HFFc6 (cell line): ENCODE measurements at regions not wholly inside any gene's neighbourhood (a gene's known extent, or its start where the extent isn't known, plus 50 kb on each side); places are given as distances from the start of the nearest gene placed in this dataset.

Experiments used
- DNase-seq: peaks from one replicate; pipeline ENCODE4 v3.0.0-alpha.2; 2018
- H3K27ac Mint-ChIP-seq: 2 replicates; pipeline ENCODE4 v1.8.0; 2020; ENCODE audit warnings: mild to moderate bottlenecking, mixed read lengths
- H3K27me3 Mint-ChIP-seq: 2 replicates; pipeline ENCODE4 v1.8.0; 2021; ENCODE audit warnings: mild to moderate bottlenecking, moderate library complexity, mixed read lengths; ENCODE audit not compliant: insufficient read depth
- H3K36me3 Mint-ChIP-seq: 2 replicates; pipeline ENCODE4 v1.8.0; 2021; ENCODE audit warnings: low read depth, mixed read lengths
- H3K4me1 Mint-ChIP-seq: 2 replicates; pipeline ENCODE4 v1.8.0; 2020; ENCODE audit warnings: low read depth, mixed read lengths
- H3K4me3 Mint-ChIP-seq: 2 replicates; pipeline ENCODE4 v1.8.0; 2020; ENCODE audit warnings: mild to moderate bottlenecking, moderate library complexity, mixed read lengths
- H3K9me3 Mint-ChIP-seq: 2 replicates; pipeline ENCODE4 v1.8.0; 2020; ENCODE audit warnings: mild to moderate bottlenecking, mixed read lengths
- TF ChIP-seq, protein P1 (sequence below): fragments of 200-600 bp; sonication (generic); IDR thresholded peaks from 2 replicates; pipeline ENCODE4 v1.5.0; 2021; ENCODE audit warnings: antibody characterized with exemption, mild to moderate bottlenecking

- no peak overlapping the region for H3K27ac Mint-ChIP-seq
- TF ChIP-seq, protein P1, sequence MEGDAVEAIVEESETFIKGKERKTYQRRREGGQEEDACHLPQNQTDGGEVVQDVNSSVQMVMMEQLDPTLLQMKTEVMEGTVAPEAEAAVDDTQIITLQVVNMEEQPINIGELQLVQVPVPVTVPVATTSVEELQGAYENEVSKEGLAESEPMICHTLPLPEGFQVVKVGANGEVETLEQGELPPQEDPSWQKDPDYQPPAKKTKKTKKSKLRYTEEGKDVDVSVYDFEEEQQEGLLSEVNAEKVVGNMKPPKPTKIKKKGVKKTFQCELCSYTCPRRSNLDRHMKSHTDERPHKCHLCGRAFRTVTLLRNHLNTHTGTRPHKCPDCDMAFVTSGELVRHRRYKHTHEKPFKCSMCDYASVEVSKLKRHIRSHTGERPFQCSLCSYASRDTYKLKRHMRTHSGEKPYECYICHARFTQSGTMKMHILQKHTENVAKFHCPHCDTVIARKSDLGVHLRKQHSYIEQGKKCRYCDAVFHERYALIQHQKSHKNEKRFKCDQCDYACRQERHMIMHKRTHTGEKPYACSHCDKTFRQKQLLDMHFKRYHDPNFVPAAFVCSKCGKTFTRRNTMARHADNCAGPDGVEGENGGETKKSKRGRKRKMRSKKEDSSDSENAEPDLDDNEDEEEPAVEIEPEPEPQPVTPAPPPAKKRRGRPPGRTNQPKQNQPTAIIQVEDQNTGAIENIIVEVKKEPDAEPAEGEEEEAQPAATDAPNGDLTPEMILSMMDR, result no peak
- H3K4me3 Mint-ChIP-seq, result no peak overlapping the region
- H3K36me3 Mint-ChIP-seq, result no peaks in the 10 kb centered on the region
- no peaks in the 10 kb centered on the region for H3K4me1 Mint-ChIP-seq
- H3K9me3 Mint-ChIP-seq, result no peaks in the 10 kb centered on the region
- no peaks in the 10 kb centered on the region; the same call in 1 of the 2 replicates for H3K27me3 Mint-ChIP-seq
- DNase-seq, result no peak
Measured at GRCh38 chr6:26221186-26221585, 134.0 kb downstream of the HFE start.

DNA sequence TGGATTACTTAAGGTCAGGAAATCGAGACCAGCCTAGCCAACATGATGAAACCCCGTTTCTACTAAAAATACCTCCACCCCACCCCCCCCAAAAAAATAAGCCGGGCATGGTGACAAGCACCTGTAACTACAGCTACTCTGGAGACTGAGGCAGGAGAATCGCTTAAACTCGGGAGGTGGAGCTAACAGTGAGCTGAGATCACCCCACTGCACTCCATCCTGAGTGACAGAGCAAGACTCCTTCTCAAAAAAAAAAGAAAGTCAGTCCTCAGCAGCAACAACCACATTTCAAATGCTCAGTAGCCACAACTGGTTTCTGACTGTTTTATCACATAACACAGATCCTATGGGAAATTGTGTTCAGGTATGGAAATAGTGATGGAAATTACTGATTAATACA, 135.3 kb downstream of the HFE start:
- Mint-ChIP-seq H3K4me1 (no peaks in the 10 kb centered on the region), H3K27me3 (no peaks in the 10 kb centered on the region; the same call in 1 of the 2 replicates), H3K9me3 (no peaks in the 10 kb centered on the region), H3K27ac (no peak overlapping the region), H3K4me3 (no peak overlapping the region), H3K36me3 (peaks cover 8% of the 10 kb centered on the region; the same call in 1 of the 2 replicates)
- DNase-seq, result no peak
- TF ChIP-seq, protein P1, result no peak

- TF ChIP-seq, protein P1, result no peak
- no peak for DNase-seq
Measured at GRCh38 chr6:26223228-26223627, 136.0 kb downstream of the HFE start.

DNA sequence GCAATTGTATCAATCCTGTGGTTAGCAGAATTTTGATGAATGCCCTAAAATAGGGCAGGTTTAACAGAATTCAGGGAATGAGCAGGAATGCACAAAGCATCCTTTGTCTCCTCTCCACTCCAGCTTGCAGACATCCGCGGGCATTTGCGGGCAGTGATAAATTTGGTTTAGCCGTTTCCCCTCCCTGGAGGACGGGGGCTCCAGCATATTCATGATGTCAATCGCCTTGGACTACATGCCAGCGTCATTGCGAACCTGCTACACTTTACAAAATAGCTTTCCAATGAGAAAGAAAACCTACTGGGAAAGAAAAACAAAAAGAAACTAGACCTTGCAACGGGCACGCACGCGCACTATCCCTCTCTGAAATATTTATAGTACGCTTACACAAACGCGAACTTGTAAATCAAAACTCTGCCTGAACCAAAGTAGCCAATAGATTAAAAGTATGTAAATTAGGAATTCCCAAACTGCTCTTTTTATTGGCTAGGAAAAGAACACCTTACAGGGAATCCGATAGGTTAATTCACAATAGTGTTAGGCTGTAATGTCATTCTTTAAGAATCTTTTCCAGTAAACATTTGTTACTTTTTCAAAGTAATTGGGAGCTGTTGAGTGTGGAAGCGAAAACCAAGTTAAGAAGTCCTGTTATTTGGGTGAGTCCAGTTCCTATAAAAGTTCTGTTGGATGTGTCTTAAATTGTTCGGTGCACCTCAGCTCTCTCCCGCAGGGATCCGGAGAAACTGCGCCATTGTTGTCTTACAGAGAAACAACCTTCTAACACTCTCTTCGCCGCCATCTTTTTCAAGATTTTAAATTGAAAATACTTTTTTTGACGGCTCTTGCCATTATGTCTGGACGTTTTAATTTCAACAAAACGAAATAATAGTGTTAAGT, 136.7 kb downstream of the HFE start:
- H3K27me3 Mint-ChIP-seq, result no peaks in the 10 kb centered on the region; the same call in 1 of the 2 replicates
- H3K9me3 Mint-ChIP-seq, result no peaks in the 10 kb centered on the region

More at GRCh38 chr6:26223228-26223627, 136.0 kb downstream of the HFE start:
- no peaks in the 10 kb centered on the region for H3K9me3 Mint-ChIP-seq
- H3K4me3 Mint-ChIP-seq, result no peak overlapping the region
- peaks cover 8% of the 10 kb centered on the region; the same call in 1 of the 2 replicates for H3K36me3 Mint-ChIP-seq
- no peaks in the 10 kb centered on the region for H3K4me1 Mint-ChIP-seq
- no peaks in the 10 kb centered on the region; the same call in 1 of the 2 replicates for H3K27me3 Mint-ChIP-seq
- H3K27ac Mint-ChIP-seq, result no peak overlapping the region

DNA sequence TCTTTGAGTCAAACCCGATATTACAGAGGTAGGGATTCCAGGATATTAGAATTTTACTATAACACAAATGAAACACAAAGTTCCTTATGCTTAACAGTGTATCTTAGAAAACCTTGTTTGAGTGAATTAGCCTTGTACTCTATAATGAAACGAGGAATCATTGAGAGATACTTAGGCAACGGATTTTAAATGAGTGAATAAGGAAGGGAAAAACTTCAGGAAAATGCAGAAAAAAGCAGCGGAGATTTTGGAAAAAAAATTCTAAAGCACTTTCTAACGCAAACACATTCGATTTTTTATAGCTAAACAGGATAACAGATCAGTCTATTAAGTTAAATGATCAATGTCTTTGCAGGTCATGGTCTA, 137.3 kb downstream of the HFE start:
- no peaks in the 10 kb centered on the region; the same call in 1 of the 2 replicates for H3K27me3 Mint-ChIP-seq
- TF ChIP-seq, protein P1, result no peak
- peaks cover 8% of the 10 kb centered on the region; the same call in 1 of the 2 replicates for H3K36me3 Mint-ChIP-seq
- H3K4me3 Mint-ChIP-seq, result no peak overlapping the region
- H3K27ac Mint-ChIP-seq, result no peak overlapping the region
- no peaks in the 10 kb centered on the region for H3K9me3 Mint-ChIP-seq
- H3K4me1 Mint-ChIP-seq, result no peaks in the 10 kb centered on the region
- DNase-seq, result no peak

More for the DNA sequence above, 136.7 kb downstream of the HFE start:
- peak; percentile 98 for DNase-seq
- Mint-ChIP-seq H3K27ac (no peak overlapping the region), H3K4me1 (no peaks in the 10 kb centered on the region), H3K36me3 (peaks cover 8% of the 10 kb centered on the region; the same call in 1 of the 2 replicates), H3K4me3 (no peak overlapping the region)
- TF ChIP-seq, protein P1, result no peak
